HAP-1 (cell line): ENCODE measurements at regions not wholly inside any gene's neighbourhood (a gene's known extent, or its start where the extent isn't known, plus 50 kb on each side); places are given as distances from the start of the nearest gene placed in this dataset.
"Not testable (repeated sequence)": the region's sequence is repeated elsewhere in the genome, so short reads cannot be mapped to it uniquely, and the experiment has no call there.

Experiments used
- DNase-seq, 2 experiments: peaks; one replicate each; pipeline ENCODE4 v3.0.0-alpha.2; 2016 to 2020; ENCODE audit warnings: low spot score in 2 of 2
- H3K27me3 ChIP-seq: fragments of 250-450 bp; sonication (Bioruptor Pico); 2 replicates; pipeline ENCODE4 v1.5.1; 2020; ENCODE audit warnings: low read depth, mild to moderate bottlenecking, moderate library complexity
- H3K36me3 ChIP-seq: fragments of 250-450 bp; sonication (Bioruptor Pico); replicated peaks from 2 replicates; pipeline ENCODE4 v1.5.1; 2020; ENCODE audit warnings: mild to moderate bottlenecking
- H3K4me1 ChIP-seq: fragments of 250-450 bp; sonication (Bioruptor Pico); 2 replicates; pipeline ENCODE4 v1.5.1; 2020; ENCODE audit warnings: mild to moderate bottlenecking
- H3K4me3 ChIP-seq: fragments of 250-450 bp; sonication (Bioruptor Pico); 2 replicates; pipeline ENCODE4 v1.5.1; 2020; ENCODE audit warnings: mild to moderate bottlenecking, moderate library complexity
- H3K9me3 ChIP-seq: fragments of 250-450 bp; sonication (Bioruptor Pico); 2 replicates; pipeline ENCODE4 v1.5.1; 2020; ENCODE audit warnings: mild to moderate bottlenecking, moderate library complexity
- in situ Hi-C: fragments of 300-500 bp; cut with MboI; formaldehyde crosslinking; loops from 3 replicates; pipeline ENCODE4 v1.14.3; 2020; ENCODE audit warnings: low sequenced_read_pairs, inconsistent platforms, mixed read lengths

- in situ Hi-C loops: no loop called here
These were observed 428.5 kb upstream of the FRG2C start for GRCh38 chr3:75235631-75236030.

GRCh38 chr3:75237053-75237452, 427.1 kb upstream of the FRG2C start:
- Histone ChIP-seq H3K4me1 (peaks cover 11% of the 10 kb centered on the region), H3K27me3 (no peaks in the 10 kb centered on the region), H3K4me3 (no peak overlapping the region), H3K36me3 (no peaks in the 10 kb centered on the region), H3K9me3 (no peaks in the 10 kb centered on the region)
- in situ Hi-C loops: no loop called here
- no peak for DNase-seq

More at GRCh38 chr3:75235631-75236030, 428.5 kb upstream of the FRG2C start:
- Histone ChIP-seq H3K36me3 (no peaks in the 10 kb centered on the region), H3K27me3 (no peaks in the 10 kb centered on the region), H3K9me3 (no peaks in the 10 kb centered on the region), H3K4me3 (no peak overlapping the region), H3K4me1 (peaks cover 11% of the 10 kb centered on the region)
- no peak for DNase-seq

GRCh38 chr3:75237477-75237876, 426.7 kb upstream of the FRG2C start:
- Histone ChIP-seq H3K36me3 (no peaks in the 10 kb centered on the region), H3K4me1 (peaks cover 11% of the 10 kb centered on the region), H3K4me3 (no peak overlapping the region), H3K27me3 (no peaks in the 10 kb centered on the region), H3K9me3 (no peaks in the 10 kb centered on the region)
- DNase-seq: peak in 1 of 2 experiments; percentile 10
- in situ Hi-C loops: no loop called here

GRCh38 chr3:75241226-75241962, 422.7 kb upstream of the FRG2C start:
- in situ Hi-C loops, H3K36me3 ChIP-seq, H3K9me3 ChIP-seq, DNase-seq, H3K4me3 ChIP-seq, H3K27me3 ChIP-seq: not testable (repeated sequence)
- H3K4me1 ChIP-seq: peaks cover 11% of the 10 kb centered on the region

GRCh38 chr3:75242012-75242735, 422.0 kb upstream of the FRG2C start:
- H3K36me3 ChIP-seq: no peaks in the 10 kb centered on the region
- no peaks in the 10 kb centered on the region for H3K9me3 ChIP-seq
- DNase-seq: no peak
- H3K27me3 ChIP-seq: no peaks in the 10 kb centered on the region
- H3K4me1 ChIP-seq: peaks cover 5% of the 10 kb centered on the region
- in situ Hi-C loops: no loop called here
- no peak overlapping the region for H3K4me3 ChIP-seq

- Histone ChIP-seq H3K4me1 (no peaks in the 10 kb centered on the region), H3K4me3 (no peak overlapping the region), H3K36me3 (no peaks in the 10 kb centered on the region), H3K9me3 (no peaks in the 10 kb centered on the region), H3K27me3 (no peaks in the 10 kb centered on the region)
- no peak for DNase-seq
- in situ Hi-C loops: no loop called here
These were observed 415.2 kb upstream of the FRG2C start for GRCh38 chr3:75248974-75249373.

- Histone ChIP-seq H3K36me3 (no peaks in the 10 kb centered on the region), H3K4me1 (no peaks in the 10 kb centered on the region), H3K9me3 (no peaks in the 10 kb centered on the region), H3K27me3 (no peaks in the 10 kb centered on the region), H3K4me3 (no peak overlapping the region)
- DNase-seq: no peak
- in situ Hi-C loops: no loop called here
These were observed 409.4 kb upstream of the FRG2C start for GRCh38 chr3:75254685-75255084.

- in situ Hi-C loops, H3K9me3 ChIP-seq, H3K36me3 ChIP-seq, H3K27me3 ChIP-seq, H3K4me1 ChIP-seq, H3K4me3 ChIP-seq: not testable (repeated sequence)
- peak in 1 of 2 experiments; percentile 26 for DNase-seq
These were observed 405.1 kb upstream of the FRG2C start for GRCh38 chr3:75258825-75259683.

- H3K9me3 ChIP-seq, H3K4me3 ChIP-seq, H3K4me1 ChIP-seq, H3K27me3 ChIP-seq, DNase-seq, H3K36me3 ChIP-seq, in situ Hi-C loops: not testable (repeated sequence)
These were observed 403.2 kb upstream of the FRG2C start for GRCh38 chr3:75260975-75261374.

- in situ Hi-C loops: no loop called here
- H3K4me3 ChIP-seq: no peak overlapping the region
- 0 out of 2 replicates have a peak, but pooled peaks cover 2% of the 10 kb centered on the region for H3K27me3 ChIP-seq
- no peak for DNase-seq
- no peaks in the 10 kb centered on the region for H3K36me3 ChIP-seq
- H3K4me1 ChIP-seq: no peaks in the 10 kb centered on the region
- H3K9me3 ChIP-seq: no peaks in the 10 kb centered on the region
These were observed 401.5 kb upstream of the FRG2C start for GRCh38 chr3:75262661-75263060.

GRCh38 chr3:75265897-75266296, 398.2 kb upstream of the FRG2C start:
- Histone ChIP-seq H3K27me3 (no peaks in the 10 kb centered on the region), H3K9me3 (no peaks in the 10 kb centered on the region), H3K36me3 (no peaks in the 10 kb centered on the region), H3K4me1 (no peaks in the 10 kb centered on the region), H3K4me3 (no peak overlapping the region)
- in situ Hi-C loops: no loop called here
- DNase-seq: no peak

GRCh38 chr3:75268576-75268975, 395.6 kb upstream of the FRG2C start:
- in situ Hi-C loops, H3K36me3 ChIP-seq: not testable (repeated sequence)

GRCh38 chr3:75272237-75272636, 391.9 kb upstream of the FRG2C start:
- not testable (repeated sequence) for H3K36me3 ChIP-seq

More at GRCh38 chr3:75268576-75268975, 395.6 kb upstream of the FRG2C start:
- DNase-seq, H3K4me1 ChIP-seq, H3K4me3 ChIP-seq, H3K27me3 ChIP-seq, H3K9me3 ChIP-seq: not testable (repeated sequence)

GRCh38 chr3:75272691-75273090, 391.4 kb upstream of the FRG2C start:
- Histone ChIP-seq H3K4me1 (no peaks in the 10 kb centered on the region), H3K9me3 (no peaks in the 10 kb centered on the region), H3K36me3 (no peaks in the 10 kb centered on the region), H3K27me3 (no peaks in the 10 kb centered on the region), H3K4me3 (no peak overlapping the region)
- in situ Hi-C loops: no loop called here
- no peak for DNase-seq

More at GRCh38 chr3:75272237-75272636, 391.9 kb upstream of the FRG2C start:
- DNase-seq, H3K9me3 ChIP-seq, H3K27me3 ChIP-seq, H3K4me1 ChIP-seq, in situ Hi-C loops, H3K4me3 ChIP-seq: not testable (repeated sequence)
